ENCODE measurements at regions not wholly inside any gene's neighbourhood (a gene's known extent, or its start where the extent isn't known, plus 50 kb on each side); places are given as distances from the start of the nearest gene placed in this dataset.

DNA sequence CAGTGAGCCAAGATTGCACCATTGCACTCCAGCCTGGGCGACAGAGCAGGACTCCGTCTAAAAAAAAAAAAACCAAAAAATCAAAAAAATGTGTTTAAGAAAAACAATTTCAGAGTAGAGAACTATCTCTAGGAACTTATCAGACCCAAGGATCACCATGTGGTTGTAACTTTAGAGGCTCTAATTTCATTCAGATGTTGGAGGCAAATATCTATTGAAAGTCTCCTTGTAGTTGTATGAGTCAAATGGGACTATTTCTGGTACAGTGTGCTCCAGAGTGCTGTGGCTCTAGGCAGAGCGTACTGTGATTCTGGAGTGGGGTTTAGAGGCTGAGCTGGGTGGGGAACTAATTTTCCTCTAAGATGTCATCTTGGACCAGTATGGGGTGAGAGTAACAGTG, 398.7 kb downstream of the SHQ1 start:
- DNase-seq (no peak), ATAC-seq (no peak)
- Mint-ChIP-seq H3K4me1 (ENCODE audit: low read depth) (peaks cover 17% of the 10 kb centered on the region), H3K27me3 (ENCODE audit: low read depth) (peaks cover 32% of the 10 kb centered on the region), H3K9me3 (ENCODE audit: insufficient read depth) (no peaks in the 10 kb centered on the region), H3K36me3 (ENCODE audit: low read depth) (peaks cover 13% of the 10 kb centered on the region), H3K4me3 (no peak overlapping the region), H3K27ac (no peak overlapping the region)
- ChIA-PET CTCF (no interaction called here), POLR2A (no interaction called here)

DNA sequence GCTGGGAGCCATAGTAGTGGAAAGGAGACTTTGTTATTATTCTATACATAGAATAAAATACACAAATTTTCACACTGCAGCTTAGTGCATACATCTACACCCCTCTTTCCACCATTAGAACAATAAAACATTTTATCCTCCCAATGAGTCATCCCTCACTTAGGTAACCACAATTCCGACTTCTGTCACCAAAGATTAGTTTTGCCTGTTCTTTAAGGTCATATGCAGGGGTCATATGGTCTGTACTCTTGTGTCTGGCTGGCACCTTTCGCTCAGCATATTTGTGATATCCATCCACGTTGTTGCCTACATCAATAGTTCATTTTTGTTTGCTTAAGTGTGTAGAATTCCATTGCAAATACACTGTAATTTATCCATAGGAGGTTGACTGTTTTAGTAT, 399.4 kb downstream of the SHQ1 start:
- ATAC-seq = no peak
- no peaks in the 10 kb centered on the region for H3K9me3 Mint-ChIP-seq (ENCODE audit: insufficient read depth)
- H3K36me3 Mint-ChIP-seq (ENCODE audit: low read depth) = peaks cover 20% of the 10 kb centered on the region
- CTCF ChIA-PET = interaction anchor here (2.1 kb wide), 1 partner anchor 373 kb away, joined by 9 read pairs; no protein-coding TSS in a partner anchor
- peaks cover 23% of the 10 kb centered on the region for H3K4me1 Mint-ChIP-seq (ENCODE audit: low read depth)
- H3K27me3 Mint-ChIP-seq (ENCODE audit: low read depth) = peaks cover 28% of the 10 kb centered on the region
- POLR2A ChIA-PET = no interaction called here
- H3K4me3 Mint-ChIP-seq = no peak overlapping the region
- no peak overlapping the region for H3K27ac Mint-ChIP-seq
- DNase-seq = no peak

- Mint-ChIP-seq H3K9me3 (ENCODE audit: insufficient read depth) (no peaks in the 10 kb centered on the region), H3K4me1 (ENCODE audit: low read depth) (peaks cover 28% of the 10 kb centered on the region), H3K36me3 (ENCODE audit: low read depth) (peaks cover 25% of the 10 kb centered on the region), H3K4me3 (no peak overlapping the region), H3K27ac (no peak overlapping the region), H3K27me3 (ENCODE audit: low read depth) (peaks cover 25% of the 10 kb centered on the region)
- DNase-seq (no peak), ATAC-seq (no peak)
- CTCF ChIA-PET = interaction anchor here (2.1 kb wide), 1 partner anchor 373 kb away, joined by 9 read pairs; no protein-coding TSS in a partner anchor
- POLR2A ChIA-PET = no interaction called here
These were observed 399.8 kb downstream of the SHQ1 start for GRCh38 chr3:72448375-72448823.

DNA sequence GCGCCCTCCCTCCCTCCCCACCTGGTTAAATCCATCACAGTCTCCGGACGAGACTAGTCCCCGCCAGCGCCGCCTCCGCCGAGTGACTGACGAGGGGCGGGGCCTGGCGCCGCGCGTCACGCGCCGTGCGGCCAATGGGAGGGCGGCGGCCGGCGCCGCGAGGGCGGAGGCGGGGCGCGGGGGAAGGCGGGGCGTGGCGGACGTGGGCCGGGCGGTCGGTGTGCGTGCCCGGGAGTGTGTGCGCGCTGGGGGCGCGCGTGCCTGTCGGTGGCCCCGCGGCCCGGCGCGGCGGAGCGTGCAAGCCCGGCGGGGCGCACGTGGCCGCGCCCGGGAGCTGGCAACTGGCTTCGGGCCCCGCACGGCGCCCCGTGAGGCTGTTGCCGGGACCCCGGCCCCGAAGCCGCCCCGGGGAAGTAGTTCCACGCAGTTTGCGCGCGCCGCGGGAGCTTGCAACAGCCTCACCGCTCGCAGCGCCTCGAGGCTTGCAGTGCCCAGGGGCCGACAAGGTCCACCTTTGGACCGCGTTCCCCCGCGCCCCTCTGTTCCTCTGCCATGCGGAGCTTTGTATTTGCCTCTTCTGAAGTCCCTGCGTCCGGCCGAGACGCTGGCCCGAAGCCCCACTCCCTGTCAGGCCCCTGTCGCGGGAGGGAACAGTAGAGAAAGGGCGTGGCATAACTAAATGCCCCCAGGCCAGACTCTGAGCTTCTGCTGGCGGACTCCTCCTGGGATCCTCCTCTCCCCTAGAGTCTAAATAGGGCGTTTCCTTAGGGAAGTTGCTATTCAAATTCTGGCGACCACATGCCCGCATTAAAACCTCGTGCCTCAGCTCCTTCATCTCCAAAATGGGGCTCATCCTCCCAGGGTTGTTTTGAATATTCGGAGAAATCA, 400.9 kb downstream of the SHQ1 start:
- POLR2A ChIA-PET = no interaction called here
- Mint-ChIP-seq H3K4me3 (peak overlapping the region; percentile 66), H3K9me3 (ENCODE audit: insufficient read depth) (no peaks in the 10 kb centered on the region), H3K27me3 (ENCODE audit: low read depth) (peaks cover 17% of the 10 kb centered on the region), H3K36me3 (ENCODE audit: low read depth) (peaks cover 30% of the 10 kb centered on the region), H3K27ac (peak overlapping the region; percentile 71), H3K4me1 (ENCODE audit: low read depth) (peaks cover 39% of the 10 kb centered on the region)
- CTCF ChIA-PET = interaction anchor here (1.4 to 2.1 kb wide), 2 partner anchors 28 to 374 kb away, joined by 3 to 9 read pairs; no protein-coding TSS in a partner anchor
- ATAC-seq (peak; percentile 91), DNase-seq (peak; percentile 92)

DNA sequence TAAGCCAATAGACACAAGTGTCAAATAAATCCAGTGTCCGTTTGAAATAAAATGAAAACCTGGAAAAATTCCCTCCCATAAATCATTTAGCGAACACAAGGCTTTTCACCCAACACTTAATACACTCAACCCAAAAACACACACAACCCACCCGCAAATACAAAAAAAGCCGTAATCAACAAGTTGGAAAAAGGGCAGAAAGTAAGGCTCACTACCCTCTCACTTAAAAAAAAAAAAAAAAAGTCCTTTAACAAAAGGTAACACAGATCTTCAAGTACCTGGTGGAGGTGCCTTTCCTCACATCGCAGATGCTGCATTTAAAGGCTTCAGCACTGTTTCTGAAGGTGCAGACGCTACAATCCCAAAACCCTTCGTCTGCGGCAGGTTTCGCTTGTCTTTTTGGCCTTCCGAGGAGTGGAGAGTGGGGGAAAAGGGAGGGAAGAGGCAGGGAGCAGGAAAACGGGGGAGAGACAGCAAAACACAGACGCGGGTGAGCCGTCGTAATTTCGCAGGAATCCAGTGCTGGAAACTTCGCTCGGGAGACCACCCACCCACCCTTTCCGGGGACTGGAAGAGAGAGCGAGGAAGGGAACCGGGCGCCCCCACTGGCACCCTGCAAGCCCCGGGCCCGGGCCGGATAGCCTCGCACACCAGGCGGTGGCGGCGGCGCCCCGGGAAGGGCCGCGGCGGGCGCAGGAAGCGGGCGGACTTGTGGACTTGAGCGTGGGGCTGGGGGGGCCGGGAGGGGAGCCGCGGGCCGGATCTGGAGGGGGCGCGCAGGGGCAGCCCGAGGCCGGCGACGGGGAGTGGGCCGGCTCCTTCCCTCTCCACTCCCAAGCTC, 401.8 kb downstream of the SHQ1 start, which contains the start of gene RYBP:
Gene RYBP, minus strand, starts transcription at position 404 of the 841 bp plus-strand sequence.
- Mint-ChIP-seq H3K4me1 (ENCODE audit: low read depth) (peaks cover 48% of the 10 kb centered on the region), H3K27ac (peak within 1 kb of the TSS; percentile 98), H3K27me3 (ENCODE audit: low read depth) (peaks cover 11% of the 10 kb centered on the region), H3K9me3 (ENCODE audit: insufficient read depth) (no peaks in the 10 kb centered on the region), H3K4me3 (peak within 1 kb of the TSS; percentile 100), H3K36me3 (ENCODE audit: low read depth) (peaks cover 30% of the 10 kb centered on the region)
- POLR2A ChIA-PET = no interaction called here
- ATAC-seq (peak; percentile 38), DNase-seq (peak; percentile 45)
- CTCF ChIA-PET = interaction anchor here (1.0 to 2.1 kb wide), 3 partner anchors 27 to 375 kb away, joined by 3 to 9 read pairs (median 3); no protein-coding TSS in a partner anchor

- no peaks in the 10 kb centered on the region for H3K9me3 Mint-ChIP-seq (ENCODE audit: insufficient read depth)
- H3K36me3 Mint-ChIP-seq (ENCODE audit: low read depth) = peaks cover 30% of the 10 kb centered on the region
- peaks cover 54% of the 10 kb centered on the region for H3K4me1 Mint-ChIP-seq (ENCODE audit: low read depth)
- peaks cover 5% of the 10 kb centered on the region for H3K27me3 Mint-ChIP-seq (ENCODE audit: low read depth)
- peak; percentile 19 for DNase-seq
- H3K4me3 Mint-ChIP-seq = peak overlapping the region; percentile 100
- CTCF ChIA-PET = interaction anchor here (1.0 kb wide), 1 partner anchor 104 kb away, joined by 3 read pairs; no protein-coding TSS in a partner anchor
- ATAC-seq = no peak
- POLR2A ChIA-PET = no interaction called here
- peak overlapping the region; percentile 98 for H3K27ac Mint-ChIP-seq
These were observed 402.4 kb downstream of the SHQ1 start for GRCh38 chr3:72445827-72446217.

- ATAC-seq = no peak
- ChIA-PET CTCF (no interaction called here), POLR2A (no interaction called here)
- Mint-ChIP-seq H3K4me3 (peak overlapping the region; percentile 100), H3K36me3 (ENCODE audit: low read depth) (peaks cover 36% of the 10 kb centered on the region), H3K9me3 (ENCODE audit: insufficient read depth) (no peaks in the 10 kb centered on the region), H3K27me3 (ENCODE audit: low read depth) (peaks cover 2% of the 10 kb centered on the region), H3K27ac (no peak overlapping the region), H3K4me1 (ENCODE audit: low read depth) (peaks cover 60% of the 10 kb centered on the region)
- DNase-seq = no peak
These were observed 403.5 kb downstream of the SHQ1 start for GRCh38 chr3:72444656-72445223.

DNA sequence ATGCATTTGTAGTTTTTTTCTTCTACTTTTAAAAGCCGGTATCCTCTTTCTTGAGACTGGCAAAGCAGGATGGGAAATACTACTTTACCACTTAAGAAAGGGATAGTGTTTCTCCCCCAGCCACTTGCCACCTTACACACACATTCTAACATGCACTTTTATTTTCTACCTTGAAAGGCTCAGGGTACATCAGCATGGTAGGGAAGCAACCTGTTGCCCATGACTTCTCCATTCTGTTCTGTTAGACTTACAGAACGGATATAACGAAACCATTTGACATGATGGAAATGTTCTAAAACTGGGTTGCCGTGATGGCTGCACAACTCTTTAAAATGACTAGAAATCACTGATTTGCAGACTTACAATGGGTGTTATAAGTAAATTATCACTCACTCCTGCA, 405.5 kb downstream of the SHQ1 start:
- ATAC-seq = no peak
- CTCF ChIA-PET = interaction anchor here (1.7 kb wide), 1 partner anchor 9 kb away, joined by 4 read pairs; no protein-coding TSS in a partner anchor
- POLR2A ChIA-PET = no interaction called here
- no peak for DNase-seq
- H3K27ac Mint-ChIP-seq = no peak overlapping the region
- H3K4me1 Mint-ChIP-seq (ENCODE audit: low read depth) = peaks cover 76% of the 10 kb centered on the region
- H3K9me3 Mint-ChIP-seq (ENCODE audit: insufficient read depth) = no peaks in the 10 kb centered on the region
- H3K36me3 Mint-ChIP-seq (ENCODE audit: low read depth) = peaks cover 53% of the 10 kb centered on the region
- H3K4me3 Mint-ChIP-seq = no peak overlapping the region
- no peaks in the 10 kb centered on the region for H3K27me3 Mint-ChIP-seq (ENCODE audit: low read depth)

DNA sequence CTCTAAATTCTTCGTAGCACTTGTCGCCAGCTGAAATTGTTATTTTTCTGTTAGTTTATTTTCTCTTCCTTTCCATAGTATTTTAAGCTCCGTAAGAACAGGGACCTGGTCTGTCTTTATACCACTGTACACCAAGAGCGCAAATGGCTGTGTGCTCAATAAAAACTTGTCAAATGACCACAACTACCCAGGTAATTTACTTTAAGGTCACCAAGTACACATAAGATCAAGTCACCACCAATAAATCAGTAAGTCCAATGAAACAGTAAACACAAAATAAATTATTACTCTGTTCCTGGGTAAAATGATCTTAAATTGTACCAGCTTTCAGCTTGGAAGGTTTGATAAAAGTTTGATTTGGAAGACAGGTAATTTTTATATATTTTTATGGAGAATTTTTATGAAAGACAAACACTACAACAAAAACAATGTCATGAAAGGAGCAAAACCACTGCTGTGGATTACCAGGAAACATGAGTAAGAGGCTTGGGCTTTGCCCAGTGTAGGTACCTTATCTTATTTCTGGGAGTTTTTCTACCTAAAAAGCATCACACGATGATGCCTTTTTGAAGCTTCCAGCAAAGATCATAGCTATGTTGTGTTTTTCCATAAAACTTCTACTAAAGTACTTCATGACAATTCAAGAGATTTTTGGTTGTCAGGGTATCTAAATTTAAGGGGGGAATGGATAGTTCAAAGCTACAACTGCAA, 406.8 kb downstream of the SHQ1 start:
- POLR2A ChIA-PET = interaction anchor here (1.0 kb wide), 1 partner anchor 404 kb away, joined by 3 read pairs; no protein-coding TSS in a partner anchor
- Mint-ChIP-seq H3K4me3 (no peak overlapping the region), H3K27ac (no peak overlapping the region), H3K9me3 (ENCODE audit: insufficient read depth) (no peaks in the 10 kb centered on the region), H3K36me3 (ENCODE audit: low read depth) (peaks cover 62% of the 10 kb centered on the region), H3K4me1 (ENCODE audit: low read depth) (peaks cover 81% of the 10 kb centered on the region), H3K27me3 (ENCODE audit: low read depth) (no peaks in the 10 kb centered on the region)
- no peak for ATAC-seq
- DNase-seq = no peak
- CTCF ChIA-PET = interaction anchor here (0.9 to 1.7 kb wide), 5 partner anchors 10 to 380 kb away, joined by 3 to 4 read pairs (median 3); no protein-coding TSS in a partner anchor

- Mint-ChIP-seq H3K27me3 (ENCODE audit: low read depth) (no peaks in the 10 kb centered on the region), H3K9me3 (ENCODE audit: insufficient read depth) (no peaks in the 10 kb centered on the region), H3K27ac (no peak overlapping the region), H3K4me3 (no peak overlapping the region), H3K36me3 (ENCODE audit: low read depth) (peaks cover 59% of the 10 kb centered on the region), H3K4me1 (ENCODE audit: low read depth) (peaks cover 72% of the 10 kb centered on the region)
- ChIA-PET CTCF (interaction anchor here (1.0 kb wide), 1 partner anchor 33 kb away, joined by 3 read pairs; no protein-coding TSS in a partner anchor), POLR2A (no interaction called here)
- ATAC-seq = no peak
- no peak for DNase-seq
These were observed 407.8 kb downstream of the SHQ1 start for GRCh38 chr3:72440491-72440890.

All from activated CD8-positive, alpha-beta T cell treated with anti-CD3 and anti-CD28 coated beads, Interleukin-2, amount 10 ng/mL, durations not matched to agents 7 days and 5 days (primary cell).